GM18951 (cell line): ENCODE measurements at regions not wholly inside any gene's neighbourhood (a gene's known extent, or its start where the extent isn't known, plus 50 kb on each side); places are given as distances from the start of the nearest gene placed in this dataset.

ENCODE experiments used
- POLR2A ChIP-seq: IDR thresholded peaks from 4 replicates; pipeline ENCODE4 v1.6.1; 2011; ENCODE audit warnings: mild to moderate bottlenecking; ENCODE audit not compliant: insufficient read length, insufficient read depth; ENCODE audit errors: extremely low read depth
- in situ Hi-C: fragments of 300-500 bp; cut with MboI; formaldehyde crosslinking; loops from one replicate; pipeline ENCODE4 v1.12.0; 2022; ENCODE audit warnings: low sequenced_read_pairs, mixed read lengths, inconsistent platforms; ENCODE audit not compliant: unreplicated experiment

- TF ChIP-seq POLR2A = no peak
- in situ Hi-C loops = no loop called here
Measured at GRCh38 chr13:107271227-107271626, 703.3 kb upstream of the ARGLU1 start.

GRCh38 chr13:107266657-107267056, 698.7 kb upstream of the ARGLU1 start:
- no peak for TF ChIP-seq POLR2A
- in situ Hi-C loops = no loop called here

GRCh38 chr13:107258599-107259187, 690.8 kb upstream of the ARGLU1 start:
- in situ Hi-C loops = no loop called here
- no peak for TF ChIP-seq POLR2A

DNA sequence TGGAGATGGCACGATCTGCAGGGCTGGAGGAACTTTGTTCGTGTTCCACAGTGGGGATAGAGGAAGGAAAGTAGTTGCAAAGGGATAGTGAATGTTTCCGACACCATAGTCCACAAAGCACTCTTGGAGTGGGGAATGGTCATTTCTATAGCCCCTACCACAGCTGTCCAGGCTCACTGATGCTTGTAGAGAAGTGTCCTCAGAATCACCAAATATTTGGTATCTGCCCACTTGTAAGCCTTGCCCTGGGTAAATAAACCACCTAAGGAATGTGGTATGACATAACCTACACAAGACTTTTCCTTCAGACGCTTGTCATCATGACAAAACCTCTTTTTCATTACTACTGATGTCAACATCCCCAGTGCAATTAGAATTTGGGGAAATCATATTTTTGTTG, 686.5 kb upstream of the ARGLU1 start:
- no peak for TF ChIP-seq POLR2A
- in situ Hi-C loops = no loop called here

DNA sequence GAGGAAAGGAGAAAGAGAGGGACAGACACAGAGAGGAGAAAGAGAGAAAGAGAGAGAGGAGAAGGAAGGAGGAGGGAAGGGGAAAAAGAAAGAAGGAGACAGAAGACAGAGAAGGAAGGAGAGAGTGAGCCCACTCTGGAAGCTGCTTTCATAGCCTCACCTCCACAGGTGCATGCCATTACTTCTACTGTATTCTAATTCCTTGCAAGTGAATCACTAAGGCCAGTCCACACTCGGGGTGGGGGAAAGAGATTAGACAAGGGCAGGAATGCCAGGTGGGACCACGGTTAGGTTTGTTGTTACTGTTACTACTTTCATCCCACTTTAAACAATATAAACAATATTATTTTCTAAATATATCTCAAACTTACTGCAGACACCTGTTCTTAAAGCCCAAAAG, 684.5 kb upstream of the ARGLU1 start:
- no peak for TF ChIP-seq POLR2A
- in situ Hi-C loops = no loop called here

- no peak for TF ChIP-seq POLR2A
- in situ Hi-C loops = no loop called here
Measured at GRCh38 chr13:107252021-107252420, 684.1 kb upstream of the ARGLU1 start.

DNA sequence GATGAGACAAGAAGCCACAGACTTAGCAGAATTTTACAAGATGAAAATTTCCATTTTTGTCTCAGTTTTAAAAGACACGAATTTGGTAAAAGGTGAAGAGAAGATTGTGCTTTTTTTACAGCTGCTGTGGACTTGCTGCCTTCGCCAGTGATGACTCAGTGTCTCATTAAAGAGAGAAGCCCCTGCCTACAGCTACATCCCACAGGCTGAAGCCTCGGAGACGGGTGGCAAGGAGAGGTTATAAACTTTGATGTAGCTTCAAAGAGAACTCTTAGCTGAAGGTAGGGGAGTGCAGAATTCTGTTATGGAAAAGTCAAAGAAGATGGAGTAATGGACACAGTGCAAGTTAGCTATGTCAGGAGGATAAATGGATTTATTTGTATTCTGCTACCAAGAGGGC, 683.4 kb upstream of the ARGLU1 start:
- in situ Hi-C loops = no loop called here
- no peak for TF ChIP-seq POLR2A

DNA sequence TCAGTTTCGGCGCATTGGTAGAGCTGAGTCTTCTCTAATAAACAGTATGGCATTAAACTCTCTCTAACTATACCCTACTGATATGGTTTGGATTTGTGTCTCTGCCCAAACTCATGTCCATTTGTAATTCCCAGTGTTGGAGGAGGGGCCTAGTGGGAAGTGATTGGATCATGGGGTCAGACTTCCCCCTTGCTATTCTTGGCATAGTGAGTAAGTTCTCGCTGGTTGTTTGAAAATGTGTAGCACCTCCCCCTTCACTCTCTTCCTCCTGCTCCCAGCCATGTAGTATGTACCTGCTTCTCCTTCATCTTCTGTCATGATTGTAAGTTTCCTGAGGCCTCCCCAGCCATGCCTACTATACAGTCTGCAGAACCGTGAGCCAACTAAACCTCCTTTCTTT, 682.7 kb upstream of the ARGLU1 start:
- in situ Hi-C loops = no loop called here
- no peak for TF ChIP-seq POLR2A

- in situ Hi-C loops = no loop called here
- TF ChIP-seq POLR2A = no peak
Measured at GRCh38 chr13:107244241-107244640, 676.3 kb upstream of the ARGLU1 start.

DNA sequence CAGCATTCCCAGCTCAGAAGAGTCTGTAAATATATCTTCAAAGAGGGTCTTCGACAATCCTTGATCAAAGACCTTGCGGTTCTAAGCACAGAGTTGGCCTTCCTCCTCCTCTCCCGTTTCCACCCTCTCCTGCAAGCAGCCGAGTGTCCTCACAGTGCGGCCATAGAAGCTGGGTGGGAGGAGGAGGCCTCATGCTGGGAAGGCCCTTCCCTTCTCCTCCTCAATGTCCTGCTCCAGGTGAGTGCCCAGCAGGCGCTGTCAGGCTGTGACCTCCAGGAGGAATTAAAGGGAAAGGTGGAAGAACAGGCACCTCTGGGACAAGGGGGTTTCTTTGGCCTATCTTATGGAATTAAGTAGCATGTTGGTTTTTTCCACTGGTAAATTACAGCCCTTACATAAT, 674.2 kb upstream of the ARGLU1 start:
- in situ Hi-C loops = no loop called here
- TF ChIP-seq POLR2A = no peak

DNA sequence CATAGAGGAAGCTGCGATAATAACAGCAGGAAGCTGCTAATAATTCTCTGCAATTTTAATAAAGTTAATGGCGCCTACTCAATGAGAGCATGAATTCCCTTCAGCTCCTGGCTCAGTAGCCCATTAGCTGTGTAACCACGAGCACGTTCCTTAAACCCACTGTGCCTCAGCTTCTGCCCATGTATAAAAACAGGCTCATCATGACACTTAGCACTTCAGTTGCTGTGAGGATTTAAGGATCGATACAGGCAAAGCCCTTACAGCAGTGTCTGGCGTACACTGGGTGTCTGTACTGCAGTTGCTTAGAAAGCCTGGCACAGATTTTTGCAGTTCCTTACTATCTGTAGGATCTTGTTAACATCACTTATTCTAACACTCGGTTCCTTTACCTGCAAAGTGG, 673.4 kb upstream of the ARGLU1 start:
- in situ Hi-C loops = no loop called here
- no peak for TF ChIP-seq POLR2A

- TF ChIP-seq POLR2A = no peak
- in situ Hi-C loops = no loop called here
Measured at GRCh38 chr13:107239213-107239612, 671.3 kb upstream of the ARGLU1 start.

- no peak for TF ChIP-seq POLR2A
- in situ Hi-C loops = no loop called here
Measured at GRCh38 chr13:107238262-107238981, 670.5 kb upstream of the ARGLU1 start.

GRCh38 chr13:107234319-107235073, 666.6 kb upstream of the ARGLU1 start:
- no peak for TF ChIP-seq POLR2A
- in situ Hi-C loops = no loop called here
